ENCODE measurements at regions not wholly inside any gene's neighbourhood (a gene's known extent, or its start where the extent isn't known, plus 50 kb on each side); places are given as distances from the start of the nearest gene placed in this dataset.

- H3K79me2 ChIP-seq (replicated peaks; ENCODE audit: insufficient read depth, low read length) = no peaks in the 10 kb centered on the region
- H3K9me3 ChIP-seq (ENCODE audit: low read length) = no peaks in the 10 kb centered on the region
- no peaks in the 10 kb centered on the region for H3K36me3 ChIP-seq (ENCODE audit: insufficient read depth, low read length)
- no peaks in the 10 kb centered on the region for H4K20me1 ChIP-seq (ENCODE audit: insufficient read depth)
- TF ChIP-seq POLR2AphosphoS5 (IDR thresholded peaks at IDR 0.05) (no peak), RAD21 (conservative IDR thresholded peaks at IDR 0.05) (no peak), TAF1 (IDR thresholded peaks at IDR 0.05; ENCODE audit: low read depth) (no peak), REST (IDR thresholded peaks at IDR 0.05; ENCODE audit: borderline replicate concordance) (no peak), SMC3 (conservative IDR thresholded peaks at IDR 0.05; ENCODE audit: poor library complexity) (no peak), EZH2 (IDR thresholded peaks at IDR 0.05; ENCODE audit: borderline replicate concordance, insufficient read depth, low read length, poor library complexity, severe bottlenecking) (no peak), EP300 (conservative IDR thresholded peaks at IDR 0.05; ENCODE audit: poor library complexity, severe bottlenecking) (no peak), MXI1 (conservative IDR thresholded peaks at IDR 0.05; ENCODE audit: poor library complexity, severe bottlenecking) (no peak), CTCF (IDR thresholded peaks at IDR 0.05; ENCODE audit: poor library complexity, severe bottlenecking) (no peak)
- no peak overlapping the region for H3K4me2 ChIP-seq (ENCODE audit: low read length)
- H2AFZ ChIP-seq (ENCODE audit: low read depth, low read length) = no peak overlapping the region
- H3K9ac ChIP-seq (ENCODE audit: low read length) = no peak overlapping the region
- H3K4me3 ChIP-seq (ENCODE audit: low read length) = no peak overlapping the region
- no peaks in the 10 kb centered on the region for H3F3A ChIP-seq (ENCODE audit: insufficient read depth, low read length, poor library complexity, severe bottlenecking)
- no peaks in the 10 kb centered on the region for H3K27me3 ChIP-seq (ENCODE audit: insufficient read depth, low read depth, low read length)
- H3K9me2 ChIP-seq (ENCODE audit: insufficient read depth, low read length) = no peaks in the 10 kb centered on the region
- no peak overlapping the region for H3K27ac ChIP-seq (ENCODE audit: low read length)
Measured at GRCh38 chr6:99016355-99016754, 68.6 kb upstream of the FBXL4 start.

GRCh38 chr6:99014061-99014460 lies 66.3 kb upstream of the FBXL4 start:
- H3K27ac ChIP-seq (ENCODE audit: low read length) = no peak overlapping the region
- no peaks in the 10 kb centered on the region for H3K79me2 ChIP-seq (replicated peaks; ENCODE audit: insufficient read depth, low read length)
- no peaks in the 10 kb centered on the region for H3K27me3 ChIP-seq (ENCODE audit: insufficient read depth, low read depth, low read length)
- H3K4me3 ChIP-seq (ENCODE audit: low read length) = no peak overlapping the region
- TF ChIP-seq SMC3 (conservative IDR thresholded peaks at IDR 0.05; ENCODE audit: poor library complexity) = no peak
- no peak for TF ChIP-seq RAD21 (conservative IDR thresholded peaks at IDR 0.05)
- TF ChIP-seq POLR2AphosphoS5 (IDR thresholded peaks at IDR 0.05) = no peak
- TF ChIP-seq REST (IDR thresholded peaks at IDR 0.05; ENCODE audit: borderline replicate concordance) = no peak
- TF ChIP-seq CTCF (IDR thresholded peaks at IDR 0.05; ENCODE audit: poor library complexity, severe bottlenecking) = no peak
- no peak for TF ChIP-seq EP300 (conservative IDR thresholded peaks at IDR 0.05; ENCODE audit: poor library complexity, severe bottlenecking)
- no peak for TF ChIP-seq EZH2 (IDR thresholded peaks at IDR 0.05; ENCODE audit: borderline replicate concordance, insufficient read depth, low read length, poor library complexity, severe bottlenecking)
- no peak for TF ChIP-seq TAF1 (IDR thresholded peaks at IDR 0.05; ENCODE audit: low read depth)
- TF ChIP-seq MXI1 (conservative IDR thresholded peaks at IDR 0.05; ENCODE audit: poor library complexity, severe bottlenecking) = no peak
- H3K9ac ChIP-seq (ENCODE audit: low read length) = no peak overlapping the region
- H3K9me3 ChIP-seq (ENCODE audit: low read length) = no peaks in the 10 kb centered on the region
- no peaks in the 10 kb centered on the region for H3F3A ChIP-seq (ENCODE audit: insufficient read depth, low read length, poor library complexity, severe bottlenecking)
- no peak overlapping the region for H3K4me2 ChIP-seq (ENCODE audit: low read length)
- H4K20me1 ChIP-seq (ENCODE audit: insufficient read depth) = no peaks in the 10 kb centered on the region
- H3K9me2 ChIP-seq (ENCODE audit: insufficient read depth, low read length) = no peaks in the 10 kb centered on the region
- no peak overlapping the region for H2AFZ ChIP-seq (ENCODE audit: low read depth, low read length)
- H3K36me3 ChIP-seq (ENCODE audit: insufficient read depth, low read length) = no peaks in the 10 kb centered on the region
